ENCODE measurements at regions not wholly inside any gene's neighbourhood (a gene's known extent, or its start where the extent isn't known, plus 50 kb on each side); places are given as distances from the start of the nearest gene placed in this dataset.

GRCh38 chr2:58664523-58665151 is 423.5 kb upstream of the FANCL start:
- no peak overlapping the region for H3K4me3 Mint-ChIP-seq
- H3K9me3 Mint-ChIP-seq = peaks cover 4% of the 10 kb centered on the region
- peaks cover 1% of the 10 kb centered on the region for H3K36me3 Mint-ChIP-seq
- TF ChIP-seq CTCF (IDR thresholded peaks at IDR 0.05; ENCODE audit: unreplicated experiment) = no peak
- peaks cover 5% of the 10 kb centered on the region for H3K4me1 Mint-ChIP-seq
- no peak overlapping the region for H3K27ac Mint-ChIP-seq
- no peak for DNase-seq (ENCODE audit: low spot score in 2 of 2, unreplicated experiment in 2 of 2)
- H3K27me3 Mint-ChIP-seq (ENCODE audit: low read depth) = no peaks in the 10 kb centered on the region

- TF ChIP-seq CTCF (IDR thresholded peaks at IDR 0.05; ENCODE audit: unreplicated experiment) = no peak
- no peak for DNase-seq (ENCODE audit: low spot score in 2 of 2, unreplicated experiment in 2 of 2)
- H3K4me3 Mint-ChIP-seq = no peak overlapping the region
- H3K27me3 Mint-ChIP-seq (ENCODE audit: low read depth) = no peaks in the 10 kb centered on the region
- no peak overlapping the region for H3K27ac Mint-ChIP-seq
- no peaks in the 10 kb centered on the region for H3K36me3 Mint-ChIP-seq
- no peaks in the 10 kb centered on the region for H3K9me3 Mint-ChIP-seq
- peaks cover 13% of the 10 kb centered on the region for H3K4me1 Mint-ChIP-seq
Measured at GRCh38 chr2:58660046-58660445, 418.9 kb upstream of the FANCL start.

GRCh38 chr2:58655152-58655551 is 414.0 kb upstream of the FANCL start:
- Mint-ChIP-seq H3K4me3 (no peak overlapping the region), H3K4me1 (peaks cover 15% of the 10 kb centered on the region), H3K27me3 (ENCODE audit: low read depth) (no peaks in the 10 kb centered on the region), H3K27ac (no peak overlapping the region), H3K9me3 (peaks cover 4% of the 10 kb centered on the region), H3K36me3 (no peaks in the 10 kb centered on the region)
- no peak for TF ChIP-seq CTCF (IDR thresholded peaks at IDR 0.05; ENCODE audit: unreplicated experiment)
- no peak for DNase-seq (ENCODE audit: low spot score in 2 of 2, unreplicated experiment in 2 of 2)

GRCh38 chr2:58651930-58652329 is 410.8 kb upstream of the FANCL start:
- no peak for DNase-seq (ENCODE audit: low spot score in 2 of 2, unreplicated experiment in 2 of 2)
- H3K27me3 Mint-ChIP-seq (ENCODE audit: low read depth) = no peaks in the 10 kb centered on the region
- no peak overlapping the region for H3K4me3 Mint-ChIP-seq
- peaks cover 4% of the 10 kb centered on the region for H3K9me3 Mint-ChIP-seq
- no peaks in the 10 kb centered on the region for H3K36me3 Mint-ChIP-seq
- H3K4me1 Mint-ChIP-seq = peaks cover 9% of the 10 kb centered on the region
- H3K27ac Mint-ChIP-seq = no peak overlapping the region
- no peak for TF ChIP-seq CTCF (IDR thresholded peaks at IDR 0.05; ENCODE audit: unreplicated experiment)

GRCh38 chr2:58650781-58651180 is 409.7 kb upstream of the FANCL start:
- no peak for DNase-seq (ENCODE audit: low spot score in 2 of 2, unreplicated experiment in 2 of 2)
- H3K4me3 Mint-ChIP-seq = no peak overlapping the region
- peaks cover 4% of the 10 kb centered on the region for H3K9me3 Mint-ChIP-seq

More at GRCh38 chr2:58650781-58651180, 409.7 kb upstream of the FANCL start:
- peaks cover 9% of the 10 kb centered on the region for H3K4me1 Mint-ChIP-seq
- no peaks in the 10 kb centered on the region for H3K27me3 Mint-ChIP-seq (ENCODE audit: low read depth)
- TF ChIP-seq CTCF (IDR thresholded peaks at IDR 0.05; ENCODE audit: unreplicated experiment) = no peak
- no peak overlapping the region for H3K27ac Mint-ChIP-seq
- no peaks in the 10 kb centered on the region for H3K36me3 Mint-ChIP-seq

All from mesothelial cell of epicardium (in vitro differentiated cells).